Endodermal cell (in vitro differentiated cells): ENCODE measurements at regions not wholly inside any gene's neighbourhood (a gene's known extent, or its start where the extent isn't known, plus 50 kb on each side); places are given as distances from the start of the nearest gene placed in this dataset.

Source experiments
- DNase-seq: peaks from one replicate; pipeline ENCODE4 v3.0.0-alpha.2; 2017
- H3K27ac ChIP-seq: 2 replicates; pipeline ENCODE4 v1.5.1; 2013; ENCODE audit warnings: mild to moderate bottlenecking, low read depth, low read length, moderate library complexity
- H3K27me3 ChIP-seq: 2 replicates; pipeline ENCODE4 v1.6.1; 2013; ENCODE audit warnings: mild to moderate bottlenecking, low read length, moderate library complexity; ENCODE audit not compliant: insufficient read depth, control insufficient read depth, poor library complexity, severe bottlenecking
- H3K36me3 ChIP-seq: 2 replicates; pipeline ENCODE4 v1.7.0; 2013; ENCODE audit warnings: mild to moderate bottlenecking, low read length, moderate library complexity; ENCODE audit not compliant: control insufficient read depth, insufficient read depth
- H3K4me1 ChIP-seq: one replicate; pipeline ENCODE4 v1.7.0; 2013; ENCODE audit warnings: low read length; ENCODE audit not compliant: control insufficient read depth, insufficient read depth
- H3K4me3 ChIP-seq: 2 replicates; pipeline ENCODE4 v1.5.1; 2013; ENCODE audit warnings: mild to moderate bottlenecking, low read length, moderate library complexity
- H3K9ac ChIP-seq: 2 replicates; pipeline ENCODE4 v1.6.1; 2013; ENCODE audit warnings: mild to moderate bottlenecking, low read length, moderate library complexity; ENCODE audit not compliant: poor library complexity, severe bottlenecking; ENCODE audit errors: extremely low read depth
- H3K9me3 ChIP-seq: 2 replicates; pipeline ENCODE4 v1.6.1; 2013; ENCODE audit warnings: mild to moderate bottlenecking, low read length, moderate library complexity; ENCODE audit not compliant: control insufficient read depth
- H3K27ac Mint-ChIP-seq: 2 replicates; pipeline ENCODE4 v1.8.0; 2020; ENCODE audit warnings: mixed read lengths
- H3K27me3 Mint-ChIP-seq: 2 replicates; pipeline ENCODE4 v1.8.0; 2021; ENCODE audit warnings: mild to moderate bottlenecking, mixed read lengths; ENCODE audit not compliant: insufficient read depth
- H3K36me3 Mint-ChIP-seq: 2 replicates; pipeline ENCODE4 v1.8.0; 2020; ENCODE audit warnings: low read depth, mixed read lengths
- H3K4me1 Mint-ChIP-seq: 2 replicates; pipeline ENCODE4 v1.8.0; 2020; ENCODE audit warnings: mixed read lengths
- H3K4me3 Mint-ChIP-seq: 2 replicates; pipeline ENCODE4 v1.8.0; 2020; ENCODE audit warnings: mild to moderate bottlenecking, moderate library complexity, mixed read lengths
- H3K9me3 Mint-ChIP-seq: 2 replicates; pipeline ENCODE4 v1.8.0; 2020; ENCODE audit warnings: mild to moderate bottlenecking, mixed read lengths
- WGBS, 2 experiments: methylation state at CpG; one replicate each; pipeline versions ENCODE4 v1.1.5 to v1.1.7; 2013; ENCODE audit warnings: missing lambda C conversion rate in 2 of 2, mixed read lengths in 1 of 2; ENCODE audit not compliant: insufficient coverage in 1 of 2, insufficient read length in 1 of 2; 5-methylcytosine and 5-hydroxymethylcytosine counted together
- TF ChIP-seq, protein P1 (sequence below): fragments of 200-600 bp; sonication (generic); conservative IDR thresholded peaks from 2 replicates; pipeline ENCODE4 v1.5.0; 2021; ENCODE audit warnings: antibody characterized with exemption, mild to moderate bottlenecking

DNA sequence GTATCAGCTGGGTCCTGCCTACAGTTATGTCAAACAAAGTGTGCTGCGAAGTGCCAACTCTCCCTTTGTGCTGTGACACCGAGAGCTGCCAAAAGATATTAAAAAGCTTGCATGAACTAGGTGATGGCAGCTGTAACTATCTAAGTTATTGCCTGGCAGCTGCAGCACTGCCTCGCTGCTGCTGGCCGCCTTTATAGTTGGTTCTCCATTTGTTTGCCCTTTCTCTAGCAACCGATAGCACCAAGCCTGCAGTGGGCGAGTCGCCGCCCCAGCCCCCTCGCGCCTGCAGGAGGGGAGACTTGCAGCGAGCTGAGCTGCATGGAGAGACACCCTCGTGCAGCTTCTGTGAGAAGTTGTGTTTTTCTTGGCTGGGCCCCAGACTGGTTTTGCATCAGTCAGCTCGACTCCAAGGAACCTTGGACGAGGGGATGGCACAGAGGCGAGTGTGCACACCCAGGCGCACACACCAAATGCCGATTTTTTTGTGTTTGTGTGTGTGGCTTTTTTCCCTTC is 330.6 kb downstream of the RPS6KC1 start:
- Mint-ChIP-seq H3K9me3 (peaks cover 11% of the 10 kb centered on the region), H3K4me1 (peaks cover 10% of the 10 kb centered on the region), H3K27ac (no peak overlapping the region), H3K36me3 (peaks cover 2% of the 10 kb centered on the region), H3K27me3 (peaks cover 4% of the 10 kb centered on the region), H3K4me3 (no peak overlapping the region)
- H3K36me3 ChIP-seq: no peaks in the 10 kb centered on the region
- 85 to 89% methylated on average over 10 to 17 of the region's 17 CpGs for WGBS, 2 experiments
- peaks cover 5% of the 10 kb centered on the region for H3K4me1 ChIP-seq
- TF ChIP-seq, protein P1, sequence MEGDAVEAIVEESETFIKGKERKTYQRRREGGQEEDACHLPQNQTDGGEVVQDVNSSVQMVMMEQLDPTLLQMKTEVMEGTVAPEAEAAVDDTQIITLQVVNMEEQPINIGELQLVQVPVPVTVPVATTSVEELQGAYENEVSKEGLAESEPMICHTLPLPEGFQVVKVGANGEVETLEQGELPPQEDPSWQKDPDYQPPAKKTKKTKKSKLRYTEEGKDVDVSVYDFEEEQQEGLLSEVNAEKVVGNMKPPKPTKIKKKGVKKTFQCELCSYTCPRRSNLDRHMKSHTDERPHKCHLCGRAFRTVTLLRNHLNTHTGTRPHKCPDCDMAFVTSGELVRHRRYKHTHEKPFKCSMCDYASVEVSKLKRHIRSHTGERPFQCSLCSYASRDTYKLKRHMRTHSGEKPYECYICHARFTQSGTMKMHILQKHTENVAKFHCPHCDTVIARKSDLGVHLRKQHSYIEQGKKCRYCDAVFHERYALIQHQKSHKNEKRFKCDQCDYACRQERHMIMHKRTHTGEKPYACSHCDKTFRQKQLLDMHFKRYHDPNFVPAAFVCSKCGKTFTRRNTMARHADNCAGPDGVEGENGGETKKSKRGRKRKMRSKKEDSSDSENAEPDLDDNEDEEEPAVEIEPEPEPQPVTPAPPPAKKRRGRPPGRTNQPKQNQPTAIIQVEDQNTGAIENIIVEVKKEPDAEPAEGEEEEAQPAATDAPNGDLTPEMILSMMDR: no peak
- H3K4me3 ChIP-seq: no peak overlapping the region
- peak; percentile 60 for DNase-seq
- H3K27ac ChIP-seq: no peak overlapping the region
- no peak overlapping the region for H3K9ac ChIP-seq
- H3K9me3 ChIP-seq: peaks cover 17% of the 10 kb centered on the region
- no peaks in the 10 kb centered on the region for H3K27me3 ChIP-seq

DNA sequence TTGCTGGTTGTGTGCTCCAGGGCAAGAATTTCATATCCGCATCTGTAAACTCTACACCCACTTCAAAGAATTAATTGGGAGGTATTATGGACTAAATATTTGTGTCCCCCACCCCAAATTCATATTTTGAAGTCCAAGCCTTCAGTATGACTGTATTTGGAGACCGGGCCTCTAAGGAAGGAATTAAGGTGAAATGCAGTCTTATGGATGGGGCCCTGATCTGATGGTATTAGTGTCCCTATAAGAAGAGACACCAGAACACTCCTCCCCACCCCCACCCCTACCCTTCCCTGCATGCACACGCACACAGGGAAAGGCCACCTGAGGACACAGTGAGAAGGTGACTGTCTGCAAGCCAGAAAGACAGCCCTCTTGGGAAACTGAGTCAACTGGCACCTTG is 332.4 kb downstream of the RPS6KC1 start:
- peaks cover 2% of the 10 kb centered on the region for H3K36me3 Mint-ChIP-seq
- H3K4me1 Mint-ChIP-seq: peaks cover 6% of the 10 kb centered on the region
- H3K9ac ChIP-seq: no peak overlapping the region
- peaks cover 11% of the 10 kb centered on the region for H3K9me3 Mint-ChIP-seq
- no peak for DNase-seq
- no peaks in the 10 kb centered on the region for H3K36me3 ChIP-seq
- no peak overlapping the region for H3K27ac Mint-ChIP-seq
- no peak overlapping the region for H3K4me3 ChIP-seq
- H3K27ac ChIP-seq: no peak overlapping the region
- H3K27me3 Mint-ChIP-seq: peaks cover 4% of the 10 kb centered on the region
- TF ChIP-seq, protein P1: no peak
- H3K27me3 ChIP-seq: no peaks in the 10 kb centered on the region
- H3K4me1 ChIP-seq: no peaks in the 10 kb centered on the region
- H3K4me3 Mint-ChIP-seq: no peak overlapping the region
- H3K9me3 ChIP-seq: peaks cover 17% of the 10 kb centered on the region
- WGBS, 2 experiments: 92% methylated on average over 2 of the region's 3 CpGs; no CpG with 5 or more reads in 1 of the 2 experiments

DNA sequence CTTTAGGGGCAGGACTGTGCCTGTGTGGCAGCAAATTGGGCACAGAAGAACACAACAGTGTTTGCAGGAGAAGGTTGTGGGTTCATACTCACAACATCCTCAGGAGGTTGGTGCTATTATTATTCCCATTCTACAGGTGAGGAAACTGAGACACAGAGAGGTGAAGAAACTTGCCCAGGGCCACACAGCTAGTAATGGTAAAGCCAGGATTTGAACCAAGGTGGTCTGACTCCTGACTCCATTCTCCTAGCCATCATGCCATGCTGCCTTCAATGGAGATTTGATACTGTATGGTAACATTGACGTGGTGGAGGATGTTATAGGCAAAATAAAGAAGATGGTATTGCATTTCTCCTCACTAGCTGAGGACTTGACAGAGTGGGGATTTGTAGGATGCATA is 334.2 kb downstream of the RPS6KC1 start:
- Histone ChIP-seq H3K27ac (no peak overlapping the region), H3K27me3 (no peaks in the 10 kb centered on the region), H3K4me3 (no peak overlapping the region), H3K9ac (no peak overlapping the region), H3K36me3 (no peaks in the 10 kb centered on the region), H3K4me1 (no peaks in the 10 kb centered on the region), H3K9me3 (peaks cover 4% of the 10 kb centered on the region)
- Mint-ChIP-seq H3K27ac (no peak overlapping the region), H3K4me3 (no peak overlapping the region), H3K4me1 (peaks cover 11% of the 10 kb centered on the region), H3K36me3 (no peaks in the 10 kb centered on the region), H3K27me3 (peaks cover 4% of the 10 kb centered on the region), H3K9me3 (peaks cover 9% of the 10 kb centered on the region)
- DNase-seq: no peak
- WGBS, 2 experiments: 96 to 100% methylated on average over 1 of the region's 1 CpG
- TF ChIP-seq, protein P1: no peak
